H1 (cell line): ENCODE measurements at regions not wholly inside any gene's neighbourhood (a gene's known extent, or its start where the extent isn't known, plus 50 kb on each side); places are given as distances from the start of the nearest gene placed in this dataset.

Experiments
- POLR2A ChIP-seq, 2 experiments: IDR thresholded peaks; 1 replicate in 1 of 2; 2 replicates in 1 of 2; pipeline ENCODE4 v1.6.1; 2011; ENCODE audit warnings: low read depth in 2 of 2, low read length in 2 of 2, mild to moderate bottlenecking in 2 of 2; ENCODE audit errors: control extremely low read depth in 1 of 2
- POLR2AphosphoS5 ChIP-seq: IDR thresholded peaks from 2 replicates; pipeline ENCODE4 v1.6.1; 2011; ENCODE audit warnings: low read depth, low read length

DNA sequence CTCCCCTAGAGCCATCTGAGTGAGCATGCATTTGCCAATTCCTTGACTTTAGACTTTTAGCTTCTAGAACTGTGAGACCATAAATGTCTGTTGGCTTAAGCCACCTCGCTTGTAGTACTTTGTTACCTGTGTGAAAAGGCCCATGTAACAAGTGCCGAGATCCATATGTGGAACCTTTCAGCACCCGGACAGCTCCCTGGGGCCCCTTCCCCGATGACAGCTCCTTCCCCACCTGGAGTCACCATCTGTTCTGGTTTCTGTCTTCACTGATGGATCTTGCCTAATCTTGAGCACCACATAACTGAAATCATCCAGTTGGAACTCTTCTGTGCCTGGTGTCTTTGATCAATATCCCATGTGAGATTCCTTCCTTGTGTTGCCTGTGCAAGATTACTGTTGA is 78.9 kb upstream of the EEF2KMT start:
- TF ChIP-seq POLR2AphosphoS5, result no peak
- no peak for TF ChIP-seq POLR2A (IDR thresholded peaks at IDR 0.05; ENCODE audit: control extremely low read depth in 1 of 2, low read depth in 2 of 2, low read length in 2 of 2)
